H1 (cell line): ENCODE measurements at regions not wholly inside any gene's neighbourhood (a gene's known extent, or its start where the extent isn't known, plus 50 kb on each side); places are given as distances from the start of the nearest gene placed in this dataset.

Source experiments
- CTCF ChIA-PET: fragments of 300-600 bp; sonication (Branson Sonifier 250); formaldehyde crosslinking; loops from one replicate; lab custom pipeline; 2021; ENCODE audit not compliant: partially characterized antibody; lab: Charles Lee
- POLR2A ChIA-PET: fragments of 300-600 bp; sonication (Branson Sonifier 250); formaldehyde crosslinking; loops from one replicate; lab custom pipeline; 2021; ENCODE audit warnings: inconsistent platforms; ENCODE audit not compliant: partially characterized antibody; lab: Charles Lee
- DNase-seq, 2 experiments: peaks; one replicate each; pipeline versions ENCODE4 v3.0.0 to v3.0.0-alpha.2; 2010 to 2022; ENCODE audit warnings: low spot score in 2 of 2, low read depth in 1 of 2, mixed read lengths in 1 of 2
- FAIRE-seq: peaks from 2 replicates; lab custom pipeline; 2011; peaks lifted over from hg19 to GRCh38; lab: Jason Lieb, UNC
- H2AFZ ChIP-seq: 2 replicates; pipeline ENCODE4 v1.8.1; 2012; ENCODE audit warnings: low read length, inconsistent platforms
- H2AK5ac ChIP-seq: 2 replicates; pipeline ENCODE4 v1.6.1; 2013; ENCODE audit warnings: low read depth, low read length
- H2BK120ac ChIP-seq: replicated peaks from 2 replicates; pipeline ENCODE3; 2013; ENCODE audit warnings: low read depth, low read length, inconsistent platforms
- H2BK12ac ChIP-seq: 2 replicates; pipeline ENCODE4 v1.6.1; 2013; ENCODE audit warnings: low read depth, low read length
- H2BK15ac ChIP-seq: 2 replicates; pipeline ENCODE4 v1.6.1; 2013; ENCODE audit warnings: low read length
- H2BK20ac ChIP-seq: 2 replicates; pipeline ENCODE4 v1.6.1; 2013; ENCODE audit warnings: low read length
- H2BK5ac ChIP-seq: 2 replicates; pipeline ENCODE4 v1.6.1; 2013; ENCODE audit warnings: low read depth, low read length
- H3K14ac ChIP-seq: 2 replicates; pipeline ENCODE4 v1.6.1; 2013; ENCODE audit warnings: inconsistent platforms; ENCODE audit not compliant: insufficient read length
- H3K18ac ChIP-seq: 2 replicates; pipeline ENCODE4 v1.6.1; 2013; ENCODE audit warnings: low read length; ENCODE audit errors: extremely low read depth
- H3K23ac ChIP-seq: 2 replicates; pipeline ENCODE4 v1.6.1; 2013; ENCODE audit warnings: inconsistent platforms; ENCODE audit not compliant: insufficient read length
- H3K23me2 ChIP-seq: 2 replicates; pipeline ENCODE4 v1.6.1; 2013; ENCODE audit warnings: low read depth, low read length
- H3K27ac ChIP-seq: 2 replicates; pipeline ENCODE4 v1.6.1; 2011; ENCODE audit warnings: low read depth, low read length, inconsistent platforms
- H3K27me3 ChIP-seq, 4 experiments: replicated peaks in 1 of 4; 1 replicate in 1 of 4; 2 replicates in 3 of 4; pipeline versions ENCODE4 v1.6.1 to v1.8.1; 2011 to 2013; ENCODE audit warnings: low read length in 3 of 4, mild to moderate bottlenecking in 3 of 4, inconsistent platforms in 2 of 4, mixed read lengths in 2 of 4, moderate library complexity in 1 of 4; ENCODE audit not compliant: control insufficient read depth in 3 of 4, insufficient read depth in 3 of 4; ENCODE audit errors: extremely low read depth in 1 of 4
- H3K36me3 ChIP-seq, 4 experiments: 2 replicates each; pipeline versions ENCODE4 v1.6.1 to v1.8.1; 2011 to 2013; ENCODE audit warnings: mild to moderate bottlenecking in 4 of 4, low read length in 3 of 4, moderate library complexity in 2 of 4, control low read depth in 1 of 4, inconsistent platforms in 1 of 4; ENCODE audit not compliant: insufficient read depth in 4 of 4, control insufficient read depth in 2 of 4
- H3K4ac ChIP-seq: replicated peaks from 2 replicates; pipeline ENCODE3; 2013; ENCODE audit warnings: low read length, low read depth, mixed read lengths, inconsistent platforms; ENCODE audit not compliant: insufficient read length
- H3K4me1 ChIP-seq, 4 experiments: replicated peaks in 1 of 4; 1 replicate in 1 of 4; 2 replicates in 3 of 4; pipeline versions ENCODE4 v1.6.1 to v1.8.1; 2011 to 2013; ENCODE audit warnings: low read length in 3 of 4, inconsistent platforms in 2 of 4, mixed read lengths in 1 of 4; ENCODE audit not compliant: insufficient read depth in 4 of 4, control insufficient read depth in 3 of 4
- H3K4me2 ChIP-seq, 2 experiments: 2 replicates each; pipeline versions ENCODE4 v1.6.1 to v1.8.1; 2011 to 2013; ENCODE audit warnings: low read depth in 2 of 2, low read length in 2 of 2, control low read depth in 1 of 2, inconsistent platforms in 1 of 2, mild to moderate bottlenecking in 1 of 2; ENCODE audit not compliant: insufficient read depth in 1 of 2
- H3K4me3 ChIP-seq, 4 experiments: fragments of 200-600, 300-600 bp in 1 of 4; sonication (generic), shearing (Covaris generic), sonication (Bioruptor Twin) in 1 of 4; 2 replicates each; pipeline versions ENCODE4 v1.5.1 to v1.8.1; 2011 to 2016; ENCODE audit warnings: low read length in 4 of 4, low read depth in 3 of 4, control low read depth in 2 of 4, inconsistent platforms in 2 of 4, mild to moderate bottlenecking in 2 of 4, mixed read lengths in 1 of 4, moderate library complexity in 1 of 4; ENCODE audit not compliant: insufficient read depth in 2 of 4; ENCODE audit errors: extremely low read depth in 1 of 4
- H3K56ac ChIP-seq: replicated peaks from 2 replicates; pipeline ENCODE3; 2013; ENCODE audit warnings: low read depth, mild to moderate bottlenecking, mixed read lengths, low read length, inconsistent platforms; ENCODE audit not compliant: insufficient read length
- H3K79me1 ChIP-seq: 2 replicates; pipeline ENCODE4 v1.6.1; 2013; ENCODE audit warnings: low read depth, low read length, control low read depth
- H3K79me2 ChIP-seq, 2 experiments: 2 replicates each; pipeline versions ENCODE4 v1.6.1 to v1.8.1; 2012 to 2013; ENCODE audit warnings: low read length in 2 of 2, mild to moderate bottlenecking in 2 of 2, inconsistent platforms in 1 of 2; ENCODE audit not compliant: insufficient read depth in 2 of 2, control insufficient read depth in 1 of 2
- H3K9ac ChIP-seq, 4 experiments: replicated peaks in 1 of 4; 1 replicate in 1 of 4; 2 replicates in 3 of 4; pipeline versions ENCODE4 v1.6.1 to v1.8.1; 2011 to 2013; ENCODE audit warnings: low read depth in 3 of 4, low read length in 3 of 4, control low read depth in 2 of 4, mild to moderate bottlenecking in 2 of 4, moderate library complexity in 2 of 4, inconsistent platforms in 1 of 4; ENCODE audit errors: extremely low read depth in 1 of 4
- H3K9me3 ChIP-seq, 2 experiments: 2 replicates each; pipeline versions ENCODE4 v1.6.1 to v1.8.1; 2012 to 2013; ENCODE audit warnings: mild to moderate bottlenecking in 2 of 2, moderate library complexity in 2 of 2, control low read depth in 1 of 2, inconsistent platforms in 1 of 2, low read depth in 1 of 2, low read length in 1 of 2, mixed read lengths in 1 of 2; ENCODE audit not compliant: insufficient read depth in 2 of 2
- H4K20me1 ChIP-seq, 2 experiments: replicated peaks in 1 of 2; 2 replicates each; pipeline versions ENCODE3 to v1.8.1; 2011 to 2013; ENCODE audit warnings: inconsistent platforms in 2 of 2, low read length in 2 of 2, mild to moderate bottlenecking in 1 of 2; ENCODE audit not compliant: insufficient read depth in 2 of 2, control insufficient read depth in 1 of 2
- H4K5ac ChIP-seq: 2 replicates; pipeline ENCODE4 v1.6.1; 2013; ENCODE audit warnings: low read length, low read depth, mixed read lengths, inconsistent platforms; ENCODE audit not compliant: insufficient read length
- H4K8ac ChIP-seq: 2 replicates; pipeline ENCODE4 v1.8.0; 2013; ENCODE audit warnings: mild to moderate bottlenecking, moderate library complexity, low read length, inconsistent platforms; ENCODE audit not compliant: insufficient read depth; ENCODE audit errors: extremely low read depth
- H4K91ac ChIP-seq: replicated peaks from 2 replicates; pipeline ENCODE3; 2013; ENCODE audit warnings: low read length, mixed read lengths, inconsistent platforms; ENCODE audit not compliant: insufficient read length
- ATF3 ChIP-seq: IDR thresholded peaks from 2 replicates; pipeline ENCODE4 v1.6.1; 2011; ENCODE audit warnings: low read depth, mild to moderate bottlenecking, low read length; ENCODE audit not compliant: insufficient read depth
- BCL11A ChIP-seq, 2 experiments: IDR thresholded peaks; one replicate each; pipeline ENCODE4 v1.6.1; 2011; ENCODE audit warnings: low read depth in 2 of 2, low read length in 2 of 2, mild to moderate bottlenecking in 2 of 2
- POLR2AphosphoS5 ChIP-seq: IDR thresholded peaks from 2 replicates; pipeline ENCODE4 v1.6.1; 2011; ENCODE audit warnings: low read depth, low read length
- RBBP5 ChIP-seq: IDR thresholded peaks from 2 replicates; pipeline ENCODE4 v1.7.1; 2012; ENCODE audit warnings: low read depth, mild to moderate bottlenecking, inconsistent platforms, low read length, moderate library complexity, borderline replicate concordance
- RNF2 ChIP-seq: fragments of 200-900, 300-1000 bp; sonication (generic); IDR thresholded peaks from 2 replicates; pipeline ENCODE4 v1.7.1; 2016; ENCODE audit warnings: borderline replicate concordance, low read depth, mild to moderate bottlenecking, antibody characterized with exemption, low read length; ENCODE audit not compliant: poor library complexity, severe bottlenecking; ENCODE audit errors: missing control alignments
- TBP ChIP-seq: IDR thresholded peaks from 2 replicates; pipeline ENCODE4 v1.6.1; 2011; ENCODE audit warnings: low read depth, low read length, improper control_type of control experiment
- WGBS, 2 experiments: shearing (Covaris generic) in 1 of 2; methylation state at CpG; one replicate each; pipeline versions ENCODE4 v1.1.6 to v1.1.7; 2013 to 2015; ENCODE audit warnings: low lambda C conversion rate in 2 of 2, mixed read lengths in 2 of 2, inconsistent platforms in 1 of 2, low coverage in 1 of 2, missing lambda C conversion rate in 1 of 2; ENCODE audit not compliant: insufficient replicate concordance in 2 of 2, insufficient coverage in 1 of 2, insufficient read length in 1 of 2; ENCODE audit errors: extremely low coverage in 1 of 2, missing lambda C conversion rate in 1 of 2; 5-methylcytosine and 5-hydroxymethylcytosine counted together

- H3K27ac ChIP-seq: no peak overlapping the region
- H2AK5ac ChIP-seq: no peak overlapping the region
- ChIA-PET CTCF (interaction anchor here (1.2 kb wide), 1 partner anchor 18 kb away, joined by 6 read pairs; no protein-coding TSS in a partner anchor), POLR2A (no interaction called here)
- H2BK120ac ChIP-seq: no peak overlapping the region
- no peak overlapping the region for H3K18ac ChIP-seq
- no peaks in the 10 kb centered on the region for H4K20me1 ChIP-seq
- H3K9ac ChIP-seq: no peak overlapping the region
- no peak overlapping the region for H4K91ac ChIP-seq
- H2AFZ ChIP-seq: no peak overlapping the region
- DNase-seq (no peak), FAIRE-seq (no peak)
- no peaks in the 10 kb centered on the region for H3K23me2 ChIP-seq
- no peaks in the 10 kb centered on the region for H3K79me2 ChIP-seq
- peaks cover 0 to 3% (median 2%) of the 10 kb centered on the region in 4 experiments; a peak in 2 of 7 replicates for H3K27me3 ChIP-seq
- no peak overlapping the region for H2BK20ac ChIP-seq
- no peaks in the 10 kb centered on the region for H3K36me3 ChIP-seq
- H3K4me1 ChIP-seq: no peaks in the 10 kb centered on the region
- H3K56ac ChIP-seq: no peak overlapping the region
- no peak overlapping the region for H4K8ac ChIP-seq
- H3K4me2 ChIP-seq: no peak overlapping the region
- no peak overlapping the region for H2BK15ac ChIP-seq
- H3K79me1 ChIP-seq: no peaks in the 10 kb centered on the region
- TF ChIP-seq RBBP5: no peak
- TF ChIP-seq BCL11A (IDR thresholded peaks at IDR 0.05; ENCODE audit: low read depth in 2 of 2, low read length in 2 of 2): no peak
- TF ChIP-seq ATF3: no peak
- TF ChIP-seq TBP: no peak
- no peak for TF ChIP-seq RNF2
- no peak for TF ChIP-seq POLR2AphosphoS5
- no peak overlapping the region for H3K14ac ChIP-seq
- H3K4ac ChIP-seq: no peak overlapping the region
- no peak overlapping the region for H3K23ac ChIP-seq
- H3K4me3 ChIP-seq: no peak overlapping the region
- WGBS, 2 experiments: 95% methylated on average over 14 of the region's 14 CpGs; no CpG with 5 or more reads in 1 of the 2 experiments
- no peak overlapping the region for H2BK12ac ChIP-seq
- H3K9me3 ChIP-seq: no peaks in the 10 kb centered on the region
- no peak overlapping the region for H2BK5ac ChIP-seq
- H4K5ac ChIP-seq: no peak overlapping the region
Measured at GRCh38 chr15:98541519-98541918, 106.8 kb upstream of the IGF1R start.
